DND-41 (cell line): ENCODE measurements at regions not wholly inside any gene's neighbourhood (a gene's known extent, or its start where the extent isn't known, plus 50 kb on each side); places are given as distances from the start of the nearest gene placed in this dataset.
A peak's percentile ranks its signal among the peaks of the same experiment; 100 is the strongest.

Source experiments
- ATAC-seq: fragments of 200-7000 bp; cut with Tn5 transposase; 3 replicates; pipeline ENCODE4 v1.9.1; 2021; ENCODE audit warnings: low read depth; ENCODE audit not compliant: insufficient read depth
- DNase-seq: peaks from one replicate; pipeline ENCODE4 v3.0.0-alpha.2; 2020
- H2AFZ ChIP-seq: 2 replicates; pipeline ENCODE4 v1.6.0; 2012; ENCODE audit warnings: low read depth, low read length
- H3K27ac ChIP-seq: 2 replicates; pipeline ENCODE4 v1.5.1; 2012; ENCODE audit warnings: low read length, inconsistent platforms
- H3K27me3 ChIP-seq: fragments of 200-600 bp; sonication (generic); 2 replicates; pipeline ENCODE4 v1.6.0; 2012; ENCODE audit warnings: low read length, mild to moderate bottlenecking, inconsistent platforms; ENCODE audit not compliant: insufficient read depth, poor library complexity
- H3K36me3 ChIP-seq: 2 replicates; pipeline ENCODE4 v1.5.1; 2012; ENCODE audit warnings: low read length, inconsistent platforms; ENCODE audit not compliant: insufficient read depth
- H3K4me1 ChIP-seq: 2 replicates; pipeline ENCODE4 v1.5.1; 2012; ENCODE audit warnings: mild to moderate bottlenecking, low read length; ENCODE audit not compliant: insufficient read depth
- H3K4me2 ChIP-seq: 2 replicates; pipeline ENCODE4 v1.6.0; 2012; ENCODE audit warnings: mild to moderate bottlenecking, moderate library complexity, low read length, inconsistent platforms; ENCODE audit not compliant: insufficient read depth
- H3K4me3 ChIP-seq, 2 experiments: fragments of 200-600 bp in 1 of 2; shearing (Covaris generic) in 1 of 2; 2 replicates each; pipeline ENCODE4 v1.5.1; 2012 to 2016; ENCODE audit warnings: inconsistent platforms in 2 of 2, low read length in 2 of 2, mild to moderate bottlenecking in 2 of 2, low read depth in 1 of 2, moderate library complexity in 1 of 2
- H3K79me2 ChIP-seq: 2 replicates; pipeline ENCODE4 v1.6.0; 2012; ENCODE audit warnings: low read length, inconsistent platforms; ENCODE audit not compliant: insufficient read depth
- H3K9ac ChIP-seq: 2 replicates; pipeline ENCODE4 v1.6.0; 2012; ENCODE audit warnings: low read depth, mild to moderate bottlenecking, inconsistent platforms, low read length, moderate library complexity
- H3K9me3 ChIP-seq: 2 replicates; pipeline ENCODE4 v1.5.1; 2012; ENCODE audit warnings: low read length, moderate library complexity, mild to moderate bottlenecking, inconsistent platforms; ENCODE audit not compliant: insufficient read depth, severe bottlenecking
- H4K20me1 ChIP-seq: 2 replicates; pipeline ENCODE4 v1.6.0; 2012; ENCODE audit warnings: low read length; ENCODE audit not compliant: insufficient read depth
- CTCF ChIP-seq: IDR thresholded peaks from 2 replicates; pipeline ENCODE4 v1.5.1; 2012; ENCODE audit warnings: borderline replicate concordance, low read length, moderate library complexity, mild to moderate bottlenecking; ENCODE audit not compliant: poor library complexity, severe bottlenecking; ENCODE audit errors: extremely low read depth
- EZH2 ChIP-seq: IDR thresholded peaks from 3 replicates; pipeline ENCODE4 v1.6.1; 2012; ENCODE audit warnings: borderline replicate concordance, low read depth, mild to moderate bottlenecking, moderate library complexity, low read length, inconsistent platforms; ENCODE audit not compliant: severe bottlenecking

DNA sequence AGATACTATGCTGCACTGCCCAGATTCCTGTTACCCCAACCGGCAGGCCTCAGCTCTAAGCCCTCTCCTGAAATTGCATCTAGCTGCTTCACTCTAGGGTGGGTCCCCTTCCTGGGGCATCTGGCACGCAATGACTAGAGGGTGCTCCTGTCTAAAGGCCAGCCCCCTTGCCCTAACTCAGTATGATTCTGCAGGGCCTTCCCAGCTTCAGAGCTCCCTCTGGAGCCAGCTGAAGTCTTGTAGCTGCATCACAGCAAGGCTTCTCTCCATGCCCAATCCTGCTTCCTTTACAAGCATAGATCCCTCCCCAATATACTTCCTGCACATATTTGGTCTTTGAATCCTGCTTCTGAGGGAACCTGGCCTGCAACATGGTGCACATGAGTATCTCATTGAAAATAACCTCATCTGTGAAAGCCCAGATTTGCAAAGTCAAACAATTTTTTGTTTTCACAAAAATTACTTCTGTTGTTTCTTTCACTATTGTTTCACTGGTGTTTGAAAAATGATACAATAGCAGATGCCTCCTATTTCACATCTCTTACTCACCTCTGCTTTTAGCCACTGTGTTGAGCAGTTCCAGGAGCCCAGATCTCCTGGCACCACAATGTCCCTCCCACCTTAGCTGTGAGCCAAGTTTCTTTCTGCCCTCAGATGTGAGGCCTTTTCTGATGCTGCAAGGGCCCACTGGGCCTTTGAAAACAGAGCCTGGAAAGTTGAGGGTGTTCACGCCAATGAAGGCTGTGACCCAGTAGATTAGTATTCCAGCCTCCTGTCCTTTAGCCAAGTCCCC, 169.5 kb upstream of the EGLN3 start:
- Histone ChIP-seq H2AFZ (peak overlapping the region; percentile 10; the same call in 1 of the 2 replicates), H4K20me1 (no peaks in the 10 kb centered on the region)
- TF ChIP-seq CTCF (peak; percentile 17), EZH2 (no peak)

DNA sequence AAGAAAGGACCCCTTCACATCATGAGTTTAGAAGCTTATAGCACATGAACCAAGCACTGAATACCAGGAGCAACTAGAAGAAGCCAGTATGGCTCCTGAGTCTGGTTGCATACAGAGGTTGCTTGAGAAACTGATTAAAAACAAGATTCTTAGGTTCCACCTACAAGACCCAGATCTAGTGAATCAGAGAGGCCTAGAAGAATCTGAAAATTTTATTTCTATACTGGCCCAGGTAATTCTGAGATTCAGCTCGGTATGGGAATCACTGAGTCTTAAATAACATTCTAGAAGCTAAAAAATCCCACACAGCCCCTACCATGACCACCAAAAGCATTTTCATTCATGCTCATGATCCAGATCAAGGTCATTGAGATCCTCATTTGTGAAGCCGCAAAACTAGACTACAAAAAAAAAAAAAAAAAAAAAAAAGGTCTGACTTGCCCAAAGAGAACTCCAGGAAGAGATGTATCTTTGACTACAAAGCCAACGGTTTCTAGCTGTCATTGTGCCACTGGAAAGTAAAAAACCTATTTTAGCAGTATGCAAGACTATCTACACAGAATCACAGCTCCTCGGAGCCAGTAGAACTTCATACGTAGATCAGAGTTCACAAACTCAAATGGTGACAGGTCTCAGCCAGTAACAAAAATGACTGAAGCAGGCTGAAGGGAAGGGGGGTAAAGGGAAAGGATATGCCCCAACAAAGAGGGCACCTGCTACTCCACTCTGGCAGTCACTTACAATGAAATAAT, 168.4 kb upstream of the EGLN3 start:
- no peak for ATAC-seq
- Histone ChIP-seq H3K27ac (no peak overlapping the region), H3K9ac (no peak overlapping the region), H3K4me1 (no peaks in the 10 kb centered on the region), H3K4me3 (no peak overlapping the region), H4K20me1 (no peaks in the 10 kb centered on the region), H2AFZ (no peak overlapping the region), H3K79me2 (no peaks in the 10 kb centered on the region), H3K9me3 (no peaks in the 10 kb centered on the region), H3K36me3 (no peaks in the 10 kb centered on the region), H3K27me3 (no peaks in the 10 kb centered on the region), H3K4me2 (no peak overlapping the region)
- no peak for DNase-seq
- no peak for TF ChIP-seq EZH2
- no peak for TF ChIP-seq CTCF

More for the DNA sequence above, 169.5 kb upstream of the EGLN3 start:
- H3K4me1 ChIP-seq: no peaks in the 10 kb centered on the region
- no peaks in the 10 kb centered on the region for H3K79me2 ChIP-seq
- no peaks in the 10 kb centered on the region for H3K36me3 ChIP-seq
- H3K4me2 ChIP-seq: no peak overlapping the region
- ATAC-seq: peak; percentile 62; the same call in 2 of the 3 replicates
- H3K9ac ChIP-seq: no peak overlapping the region
- H3K4me3 ChIP-seq: no peak overlapping the region
- H3K27me3 ChIP-seq: no peaks in the 10 kb centered on the region
- no peak for DNase-seq
- no peaks in the 10 kb centered on the region for H3K9me3 ChIP-seq
- H3K27ac ChIP-seq: no peak overlapping the region

DNA sequence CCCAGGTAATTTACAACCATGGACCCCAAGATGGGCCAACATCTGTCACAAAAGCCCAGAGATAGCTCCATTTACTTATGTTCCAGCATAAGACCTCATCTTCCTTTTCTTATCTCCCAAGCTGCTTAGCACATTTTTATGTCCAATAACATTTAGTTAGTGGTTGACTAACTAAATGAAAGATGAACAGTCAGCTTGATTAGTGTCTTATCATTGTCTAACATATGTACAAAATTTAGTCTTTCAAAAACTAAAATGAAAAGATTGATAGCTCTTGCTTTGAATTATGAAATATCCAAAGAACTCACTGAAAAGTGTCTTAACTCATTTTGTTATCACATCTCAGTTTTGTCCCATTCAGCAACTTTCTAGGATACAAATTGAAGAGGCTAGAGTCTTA, 163.1 kb upstream of the EGLN3 start:
- Histone ChIP-seq H3K27ac (no peak overlapping the region), H2AFZ (no peak overlapping the region)
- no peak for ATAC-seq

More for the DNA sequence above, 163.1 kb upstream of the EGLN3 start:
- no peak for DNase-seq
- Histone ChIP-seq H4K20me1 (no peaks in the 10 kb centered on the region), H3K4me2 (no peak overlapping the region), H3K9ac (no peak overlapping the region), H3K36me3 (no peaks in the 10 kb centered on the region), H3K27me3 (no peaks in the 10 kb centered on the region), H3K79me2 (no peaks in the 10 kb centered on the region), H3K4me3 (no peak overlapping the region), H3K4me1 (no peaks in the 10 kb centered on the region), H3K9me3 (no peaks in the 10 kb centered on the region)
- TF ChIP-seq EZH2 (no peak), CTCF (no peak)
